Stimulated activated CD4-positive, alpha-beta T cell treated with anti-CD3 and anti-CD28 coated beads, Interleukin-2, amount 100 ng/mL, for 4 hours (primary cell): ENCODE measurements at regions not wholly inside any gene's neighbourhood (a gene's known extent, or its start where the extent isn't known, plus 50 kb on each side); places are given as distances from the start of the nearest gene placed in this dataset.

Experiments
- DNase-seq: peaks from one replicate; pipeline ENCODE4 v3.0.0-alpha.2; 2020; ENCODE audit warnings: low read depth

- no peak for DNase-seq
These were observed 120.6 kb upstream of the FOXF1 start for GRCh38 chr16:86389566-86390328.

- DNase-seq: no peak
These were observed 120.0 kb upstream of the FOXF1 start for GRCh38 chr16:86390335-86390734.

GRCh38 chr16:86391486-86391885, 118.8 kb upstream of the FOXF1 start:
- no peak for DNase-seq

GRCh38 chr16:86391984-86392383, 118.3 kb upstream of the FOXF1 start:
- DNase-seq: no peak

GRCh38 chr16:86392436-86393152, 117.7 kb upstream of the FOXF1 start:
- no peak for DNase-seq

GRCh38 chr16:86393907-86394626, 116.3 kb upstream of the FOXF1 start:
- DNase-seq: no peak

- no peak for DNase-seq
These were observed 114.8 kb upstream of the FOXF1 start for GRCh38 chr16:86395477-86395876.

- DNase-seq: no peak
These were observed 113.9 kb upstream of the FOXF1 start for GRCh38 chr16:86396422-86396821.

GRCh38 chr16:86396901-86397311, 113.4 kb upstream of the FOXF1 start:
- no peak for DNase-seq

- no peak for DNase-seq
These were observed 112.1 kb upstream of the FOXF1 start for GRCh38 chr16:86398201-86398600.

- no peak for DNase-seq
These were observed 111.7 kb upstream of the FOXF1 start for GRCh38 chr16:86398622-86399021.

- no peak for DNase-seq
These were observed 109.2 kb upstream of the FOXF1 start for GRCh38 chr16:86401126-86401525.

GRCh38 chr16:86403085-86403484, 107.2 kb upstream of the FOXF1 start:
- no peak for DNase-seq

- DNase-seq: no peak
These were observed 106.7 kb upstream of the FOXF1 start for GRCh38 chr16:86403541-86404163.

GRCh38 chr16:86404678-86405077, 105.6 kb upstream of the FOXF1 start:
- no peak for DNase-seq

- no peak for DNase-seq
These were observed 105.0 kb upstream of the FOXF1 start for GRCh38 chr16:86405319-86405718.

GRCh38 chr16:86406056-86406455, 104.3 kb upstream of the FOXF1 start:
- no peak for DNase-seq

- DNase-seq: no peak
These were observed 101.6 kb upstream of the FOXF1 start for GRCh38 chr16:86408685-86409084.

GRCh38 chr16:86410081-86410480, 100.2 kb upstream of the FOXF1 start:
- no peak for DNase-seq

GRCh38 chr16:86410529-86410928, 99.8 kb upstream of the FOXF1 start:
- DNase-seq: no peak

GRCh38 chr16:86411897-86412296, 98.4 kb upstream of the FOXF1 start:
- DNase-seq: no peak

- no peak for DNase-seq
These were observed 95.2 kb upstream of the FOXF1 start for GRCh38 chr16:86414991-86415740.
